ENCODE measurements at regions not wholly inside any gene's neighbourhood (a gene's known extent, or its start where the extent isn't known, plus 50 kb on each side); places are given as distances from the start of the nearest gene placed in this dataset.

GRCh38 chr2:59308108-59308507 lies 1067.0 kb upstream of the FANCL start:
- Histone ChIP-seq H3K9me3 (ENCODE audit: control insufficient read depth in 1 of 2, low read length in 2 of 2) (no peaks in the 10 kb centered on the region), H3K4me1 (ENCODE audit: control insufficient read depth in 1 of 2, insufficient read depth in 2 of 2, low read length in 2 of 2) (no peaks in the 10 kb centered on the region), H3K4me3 (ENCODE audit: low read depth in 1 of 2, low read length in 2 of 2) (no peak overlapping the region), H3K27ac (ENCODE audit: low read length) (no peak overlapping the region), H3K27me3 (ENCODE audit: low read depth, low read length) (no peaks in the 10 kb centered on the region), H3K36me3 (ENCODE audit: control insufficient read depth in 1 of 2, insufficient read depth in 2 of 2, low read length in 2 of 2) (no peaks in the 10 kb centered on the region)

- no peaks in the 10 kb centered on the region for H3K27me3 ChIP-seq (ENCODE audit: low read depth, low read length)
- no peaks in the 10 kb centered on the region for H3K36me3 ChIP-seq (ENCODE audit: control insufficient read depth in 1 of 2, insufficient read depth in 2 of 2, low read length in 2 of 2)
Measured at GRCh38 chr2:59307196-59307595, 1066.1 kb upstream of the FANCL start.

GRCh38 chr2:59303272-59303671 lies 1062.1 kb upstream of the FANCL start:
- H3K4me3 ChIP-seq (ENCODE audit: low read depth in 1 of 2, low read length in 2 of 2), result no peak overlapping the region
- no peak overlapping the region for H3K27ac ChIP-seq (ENCODE audit: low read length)
- H3K4me1 ChIP-seq (ENCODE audit: control insufficient read depth in 1 of 2, insufficient read depth in 2 of 2, low read length in 2 of 2), result no peaks in the 10 kb centered on the region
- H3K36me3 ChIP-seq (ENCODE audit: control insufficient read depth in 1 of 2, insufficient read depth in 2 of 2, low read length in 2 of 2), result no peaks in the 10 kb centered on the region
- H3K27me3 ChIP-seq (ENCODE audit: low read depth, low read length), result no peaks in the 10 kb centered on the region
- no peaks in the 10 kb centered on the region for H3K9me3 ChIP-seq (ENCODE audit: control insufficient read depth in 1 of 2, low read length in 2 of 2)

More at GRCh38 chr2:59307196-59307595, 1066.1 kb upstream of the FANCL start:
- Histone ChIP-seq H3K4me1 (ENCODE audit: control insufficient read depth in 1 of 2, insufficient read depth in 2 of 2, low read length in 2 of 2) (no peaks in the 10 kb centered on the region), H3K27ac (ENCODE audit: low read length) (no peak overlapping the region), H3K4me3 (ENCODE audit: low read depth in 1 of 2, low read length in 2 of 2) (no peak overlapping the region), H3K9me3 (ENCODE audit: control insufficient read depth in 1 of 2, low read length in 2 of 2) (no peaks in the 10 kb centered on the region)

GRCh38 chr2:59302683-59303082 lies 1061.6 kb upstream of the FANCL start:
- no peak overlapping the region for H3K4me3 ChIP-seq (ENCODE audit: low read depth in 1 of 2, low read length in 2 of 2)
- no peaks in the 10 kb centered on the region for H3K27me3 ChIP-seq (ENCODE audit: low read depth, low read length)
- no peaks in the 10 kb centered on the region for H3K9me3 ChIP-seq (ENCODE audit: control insufficient read depth in 1 of 2, low read length in 2 of 2)
- H3K4me1 ChIP-seq (ENCODE audit: control insufficient read depth in 1 of 2, insufficient read depth in 2 of 2, low read length in 2 of 2), result no peaks in the 10 kb centered on the region
- no peak overlapping the region for H3K27ac ChIP-seq (ENCODE audit: low read length)
- H3K36me3 ChIP-seq (ENCODE audit: control insufficient read depth in 1 of 2, insufficient read depth in 2 of 2, low read length in 2 of 2), result no peaks in the 10 kb centered on the region

- no peaks in the 10 kb centered on the region for H3K36me3 ChIP-seq (ENCODE audit: control insufficient read depth in 1 of 2, insufficient read depth in 2 of 2, low read length in 2 of 2)
- H3K4me3 ChIP-seq (ENCODE audit: low read depth in 1 of 2, low read length in 2 of 2), result no peak overlapping the region
- no peaks in the 10 kb centered on the region for H3K9me3 ChIP-seq (ENCODE audit: control insufficient read depth in 1 of 2, low read length in 2 of 2)
- H3K4me1 ChIP-seq (ENCODE audit: control insufficient read depth in 1 of 2, insufficient read depth in 2 of 2, low read length in 2 of 2), result no peaks in the 10 kb centered on the region
- no peak overlapping the region for H3K27ac ChIP-seq (ENCODE audit: low read length)
- H3K27me3 ChIP-seq (ENCODE audit: low read depth, low read length), result no peaks in the 10 kb centered on the region
Measured at GRCh38 chr2:59301466-59302402, 1060.6 kb upstream of the FANCL start.

- H3K27me3 ChIP-seq (ENCODE audit: low read depth, low read length), result no peaks in the 10 kb centered on the region
- no peaks in the 10 kb centered on the region for H3K4me1 ChIP-seq (ENCODE audit: control insufficient read depth in 1 of 2, insufficient read depth in 2 of 2, low read length in 2 of 2)
- no peak overlapping the region for H3K27ac ChIP-seq (ENCODE audit: low read length)
- no peak overlapping the region for H3K4me3 ChIP-seq (ENCODE audit: low read depth in 1 of 2, low read length in 2 of 2)
- no peaks in the 10 kb centered on the region for H3K9me3 ChIP-seq (ENCODE audit: control insufficient read depth in 1 of 2, low read length in 2 of 2)
- H3K36me3 ChIP-seq (ENCODE audit: control insufficient read depth in 1 of 2, insufficient read depth in 2 of 2, low read length in 2 of 2), result no peaks in the 10 kb centered on the region
Measured at GRCh38 chr2:59297816-59298215, 1056.7 kb upstream of the FANCL start.

GRCh38 chr2:59296279-59296678 lies 1055.2 kb upstream of the FANCL start:
- Histone ChIP-seq H3K27me3 (ENCODE audit: low read depth, low read length) (no peaks in the 10 kb centered on the region), H3K36me3 (ENCODE audit: control insufficient read depth in 1 of 2, insufficient read depth in 2 of 2, low read length in 2 of 2) (no peaks in the 10 kb centered on the region), H3K9me3 (ENCODE audit: control insufficient read depth in 1 of 2, low read length in 2 of 2) (no peaks in the 10 kb centered on the region), H3K4me3 (ENCODE audit: low read depth in 1 of 2, low read length in 2 of 2) (no peak overlapping the region), H3K27ac (ENCODE audit: low read length) (no peak overlapping the region), H3K4me1 (ENCODE audit: control insufficient read depth in 1 of 2, insufficient read depth in 2 of 2, low read length in 2 of 2) (no peaks in the 10 kb centered on the region)

- Histone ChIP-seq H3K4me1 (ENCODE audit: control insufficient read depth in 1 of 2, insufficient read depth in 2 of 2, low read length in 2 of 2) (no peaks in the 10 kb centered on the region), H3K9me3 (ENCODE audit: control insufficient read depth in 1 of 2, low read length in 2 of 2) (no peaks in the 10 kb centered on the region), H3K27me3 (ENCODE audit: low read depth, low read length) (no peaks in the 10 kb centered on the region), H3K4me3 (ENCODE audit: low read depth in 1 of 2, low read length in 2 of 2) (no peak overlapping the region), H3K27ac (ENCODE audit: low read length) (no peak overlapping the region), H3K36me3 (ENCODE audit: control insufficient read depth in 1 of 2, insufficient read depth in 2 of 2, low read length in 2 of 2) (no peaks in the 10 kb centered on the region)
Measured at GRCh38 chr2:59295524-59296162, 1054.5 kb upstream of the FANCL start.

GRCh38 chr2:59288771-59289170 lies 1047.6 kb upstream of the FANCL start:
- H3K4me1 ChIP-seq (ENCODE audit: control insufficient read depth in 1 of 2, insufficient read depth in 2 of 2, low read length in 2 of 2), result no peaks in the 10 kb centered on the region
- no peaks in the 10 kb centered on the region for H3K36me3 ChIP-seq (ENCODE audit: control insufficient read depth in 1 of 2, insufficient read depth in 2 of 2, low read length in 2 of 2)
- H3K4me3 ChIP-seq (ENCODE audit: low read depth in 1 of 2, low read length in 2 of 2), result no peak overlapping the region
- H3K9me3 ChIP-seq (ENCODE audit: control insufficient read depth in 1 of 2, low read length in 2 of 2), result no peaks in the 10 kb centered on the region
- H3K27ac ChIP-seq (ENCODE audit: low read length), result no peak overlapping the region
- no peaks in the 10 kb centered on the region for H3K27me3 ChIP-seq (ENCODE audit: low read depth, low read length)

- no peaks in the 10 kb centered on the region for H3K27me3 ChIP-seq (ENCODE audit: low read depth, low read length)
- H3K27ac ChIP-seq (ENCODE audit: low read length), result no peak overlapping the region
- no peaks in the 10 kb centered on the region for H3K36me3 ChIP-seq (ENCODE audit: control insufficient read depth in 1 of 2, insufficient read depth in 2 of 2, low read length in 2 of 2)
- H3K4me1 ChIP-seq (ENCODE audit: control insufficient read depth in 1 of 2, insufficient read depth in 2 of 2, low read length in 2 of 2), result no peaks in the 10 kb centered on the region
- H3K4me3 ChIP-seq (ENCODE audit: low read depth in 1 of 2, low read length in 2 of 2), result no peak overlapping the region
- no peaks in the 10 kb centered on the region for H3K9me3 ChIP-seq (ENCODE audit: control insufficient read depth in 1 of 2, low read length in 2 of 2)
Measured at GRCh38 chr2:59282374-59283057, 1041.4 kb upstream of the FANCL start.

- no peak overlapping the region for H3K27ac ChIP-seq (ENCODE audit: low read length)
- H3K27me3 ChIP-seq (ENCODE audit: low read depth, low read length), result no peaks in the 10 kb centered on the region
- no peaks in the 10 kb centered on the region for H3K36me3 ChIP-seq (ENCODE audit: control insufficient read depth in 1 of 2, insufficient read depth in 2 of 2, low read length in 2 of 2)
- no peak overlapping the region for H3K4me3 ChIP-seq (ENCODE audit: low read depth in 1 of 2, low read length in 2 of 2)
- H3K4me1 ChIP-seq (ENCODE audit: control insufficient read depth in 1 of 2, insufficient read depth in 2 of 2, low read length in 2 of 2), result no peaks in the 10 kb centered on the region
- H3K9me3 ChIP-seq (ENCODE audit: control insufficient read depth in 1 of 2, low read length in 2 of 2), result no peaks in the 10 kb centered on the region
Measured at GRCh38 chr2:59277671-59278070, 1036.5 kb upstream of the FANCL start.
